Parathyroid adenoma (tissue), 2 donors: ENCODE measurements at regions not wholly inside any gene's neighbourhood (a gene's known extent, or its start where the extent isn't known, plus 50 kb on each side); places are given as distances from the start of the nearest gene placed in this dataset.

Experiments used
- H2AFZ ChIP-seq: fragments of 300-600 bp; sonication (generic); one replicate; pipeline ENCODE4 v1.7.0; 2017; ENCODE audit warnings: antibody characterized with exemption, mild to moderate bottlenecking
- H3K27ac ChIP-seq: fragments of 300-600 bp; sonication (generic); one replicate; pipeline ENCODE4 v1.7.0; 2017
- H3K27me3 ChIP-seq: fragments of 300-600 bp; sonication (generic); one replicate; pipeline ENCODE4 v1.7.0; 2017; ENCODE audit warnings: low read length; ENCODE audit not compliant: control insufficient read depth, insufficient read depth
- H3K36me3 ChIP-seq: fragments of 300-600 bp; sonication (generic); one replicate; pipeline ENCODE4 v1.7.0; 2017; ENCODE audit warnings: low read length; ENCODE audit not compliant: control insufficient read depth, insufficient read depth
- H3K4me1 ChIP-seq: fragments of 300-600 bp; sonication (generic); one replicate; pipeline ENCODE4 v1.7.0; 2017; ENCODE audit warnings: control low read depth
- H3K4me2 ChIP-seq: fragments of 300-600 bp; sonication (generic); one replicate; pipeline ENCODE4 v1.7.0; 2017; ENCODE audit warnings: low read length
- H3K4me3 ChIP-seq: fragments of 300-600 bp; sonication (generic); one replicate; pipeline ENCODE4 v1.7.0; 2017; ENCODE audit warnings: low read depth, low read length
- H3K79me2 ChIP-seq: fragments of 300-600 bp; sonication (generic); one replicate; pipeline ENCODE4 v1.7.0; 2017; ENCODE audit warnings: control low read depth
- H3K9ac ChIP-seq: fragments of 300-600 bp; sonication (generic); one replicate; pipeline ENCODE4 v1.7.0; 2017; ENCODE audit warnings: mild to moderate bottlenecking
- H3K9me3 ChIP-seq: fragments of 300-600 bp; sonication (generic); one replicate; pipeline ENCODE4 v1.7.0; 2017; ENCODE audit warnings: low read length; ENCODE audit not compliant: control insufficient read depth
- TF ChIP-seq, protein P1 (sequence below): fragments of 300-600 bp; sonication (generic); IDR thresholded peaks from one replicate; pipeline ENCODE4 v1.7.0; 2017; ENCODE audit warnings: antibody characterized with exemption, mild to moderate bottlenecking
- donor health status: primary hyperparathyroidism.

DNA sequence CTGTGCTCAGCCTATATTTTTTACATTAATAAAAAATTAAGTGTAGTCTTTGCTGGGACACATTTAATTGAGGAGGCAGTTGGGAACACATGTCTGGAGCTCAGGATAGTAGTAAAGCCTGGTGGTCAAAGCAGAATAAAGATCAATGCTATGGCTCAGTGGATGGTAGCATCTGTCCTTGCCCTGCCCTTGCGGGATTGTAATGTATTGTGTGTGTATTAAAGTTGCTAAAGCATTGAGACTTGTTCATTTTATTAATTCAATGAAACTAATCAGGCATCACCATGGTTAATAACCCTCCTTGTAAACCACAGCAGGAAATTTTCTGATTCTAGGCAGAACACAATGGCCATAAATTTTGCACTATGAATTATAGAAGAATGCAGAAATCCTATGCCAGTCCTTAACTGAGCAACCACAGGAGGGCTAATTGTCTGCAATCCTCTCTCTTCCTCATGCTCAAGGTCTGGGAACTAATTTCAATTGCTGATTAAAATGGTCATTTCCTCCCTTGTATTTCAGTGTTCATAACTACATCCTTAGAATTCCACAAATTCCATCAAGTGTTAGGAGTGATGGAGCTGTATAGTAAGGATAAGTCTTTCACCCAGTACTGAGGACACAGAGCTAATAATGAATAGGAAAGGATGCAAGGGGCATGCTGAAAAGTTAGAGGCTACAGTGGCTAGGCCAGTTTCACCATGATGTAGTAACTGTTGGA lies 403.2 kb upstream of the DDI1 start:
- Histone ChIP-seq H3K4me3 (no peak overlapping the region), H3K4me2 (no peak overlapping the region), H3K9ac (no peak overlapping the region), H3K9me3 (no peaks in the 10 kb centered on the region), H2AFZ (no peak overlapping the region), H3K27me3 (no peaks in the 10 kb centered on the region), H3K79me2 (no peaks in the 10 kb centered on the region), H3K36me3 (no peaks in the 10 kb centered on the region), H3K4me1 (no peaks in the 10 kb centered on the region), H3K27ac (no peak overlapping the region)
- TF ChIP-seq, protein P1, sequence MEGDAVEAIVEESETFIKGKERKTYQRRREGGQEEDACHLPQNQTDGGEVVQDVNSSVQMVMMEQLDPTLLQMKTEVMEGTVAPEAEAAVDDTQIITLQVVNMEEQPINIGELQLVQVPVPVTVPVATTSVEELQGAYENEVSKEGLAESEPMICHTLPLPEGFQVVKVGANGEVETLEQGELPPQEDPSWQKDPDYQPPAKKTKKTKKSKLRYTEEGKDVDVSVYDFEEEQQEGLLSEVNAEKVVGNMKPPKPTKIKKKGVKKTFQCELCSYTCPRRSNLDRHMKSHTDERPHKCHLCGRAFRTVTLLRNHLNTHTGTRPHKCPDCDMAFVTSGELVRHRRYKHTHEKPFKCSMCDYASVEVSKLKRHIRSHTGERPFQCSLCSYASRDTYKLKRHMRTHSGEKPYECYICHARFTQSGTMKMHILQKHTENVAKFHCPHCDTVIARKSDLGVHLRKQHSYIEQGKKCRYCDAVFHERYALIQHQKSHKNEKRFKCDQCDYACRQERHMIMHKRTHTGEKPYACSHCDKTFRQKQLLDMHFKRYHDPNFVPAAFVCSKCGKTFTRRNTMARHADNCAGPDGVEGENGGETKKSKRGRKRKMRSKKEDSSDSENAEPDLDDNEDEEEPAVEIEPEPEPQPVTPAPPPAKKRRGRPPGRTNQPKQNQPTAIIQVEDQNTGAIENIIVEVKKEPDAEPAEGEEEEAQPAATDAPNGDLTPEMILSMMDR = no peak

DNA sequence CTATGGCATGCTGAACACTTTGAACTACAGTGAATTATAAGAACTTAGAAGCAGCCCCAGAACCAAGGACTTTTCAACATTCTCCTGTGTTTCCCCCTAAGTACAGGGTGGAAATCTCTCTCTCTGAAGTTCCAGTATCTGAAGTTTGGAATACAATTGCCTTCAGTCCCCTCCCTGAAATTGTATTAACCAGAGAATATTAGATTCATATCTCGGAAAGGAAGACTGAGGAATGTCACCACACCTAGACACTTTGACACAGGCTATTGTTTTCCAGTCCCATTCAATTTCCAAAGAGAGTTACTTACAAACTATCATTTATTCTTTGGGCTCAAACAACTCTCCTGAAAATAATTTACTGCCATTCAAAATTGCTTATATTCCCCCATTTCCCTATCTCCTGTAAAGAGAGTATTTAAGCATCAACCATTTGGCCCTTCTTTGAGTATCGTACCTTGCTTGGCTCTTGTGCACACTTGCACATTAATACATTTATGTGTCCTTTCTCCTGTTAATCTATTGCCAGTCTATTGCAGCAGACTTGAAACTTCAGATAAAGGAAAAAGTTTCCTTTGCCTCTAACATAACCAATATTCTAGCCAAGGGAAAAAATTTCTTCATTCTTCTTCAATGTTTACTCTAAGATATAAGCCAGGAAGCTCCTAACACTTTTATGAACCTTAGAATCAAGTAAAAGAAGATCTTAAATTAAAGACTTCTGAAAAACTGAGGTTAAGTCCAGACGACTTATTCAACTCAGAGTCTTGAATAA lies 402.4 kb upstream of the DDI1 start:
- Histone ChIP-seq H3K9me3 (no peaks in the 10 kb centered on the region), H3K9ac (no peak overlapping the region)
- TF ChIP-seq, protein P1 = no peak

DNA sequence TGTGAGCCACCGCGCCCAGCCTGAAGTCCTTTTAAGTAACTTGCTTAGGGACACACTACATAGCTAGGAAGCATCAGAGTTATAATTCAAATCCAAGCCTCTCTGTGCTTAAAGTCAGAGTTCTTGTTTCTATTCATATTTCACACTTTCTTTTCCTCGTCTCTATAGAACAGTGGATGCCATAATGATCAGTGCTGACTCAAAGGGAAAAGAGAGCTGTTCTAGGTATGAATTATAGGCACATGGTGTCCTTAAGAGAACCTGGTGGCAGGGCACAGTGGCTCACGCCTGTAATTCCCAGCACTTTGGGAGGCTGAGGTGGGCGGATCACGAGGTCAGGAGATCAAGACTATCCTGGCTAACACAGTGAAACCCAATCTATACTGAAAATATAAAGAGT lies 400.2 kb upstream of the DDI1 start:
- no peaks in the 10 kb centered on the region for H3K9me3 ChIP-seq
- no peak overlapping the region for H3K9ac ChIP-seq
- H3K36me3 ChIP-seq = no peaks in the 10 kb centered on the region
- no peak overlapping the region for H2AFZ ChIP-seq
- no peaks in the 10 kb centered on the region for H3K27me3 ChIP-seq
- no peaks in the 10 kb centered on the region for H3K4me1 ChIP-seq
- no peak overlapping the region for H3K27ac ChIP-seq
- no peak overlapping the region for H3K4me3 ChIP-seq
- no peaks in the 10 kb centered on the region for H3K79me2 ChIP-seq
- TF ChIP-seq, protein P1 = no peak
- H3K4me2 ChIP-seq = no peak overlapping the region

More for the DNA sequence above, 402.4 kb upstream of the DDI1 start:
- H3K27ac ChIP-seq = no peak overlapping the region
- no peaks in the 10 kb centered on the region for H3K4me1 ChIP-seq
- no peak overlapping the region for H3K4me3 ChIP-seq
- no peaks in the 10 kb centered on the region for H3K27me3 ChIP-seq
- H3K36me3 ChIP-seq = no peaks in the 10 kb centered on the region
- no peak overlapping the region for H3K4me2 ChIP-seq
- no peaks in the 10 kb centered on the region for H3K79me2 ChIP-seq
- H2AFZ ChIP-seq = no peak overlapping the region

DNA sequence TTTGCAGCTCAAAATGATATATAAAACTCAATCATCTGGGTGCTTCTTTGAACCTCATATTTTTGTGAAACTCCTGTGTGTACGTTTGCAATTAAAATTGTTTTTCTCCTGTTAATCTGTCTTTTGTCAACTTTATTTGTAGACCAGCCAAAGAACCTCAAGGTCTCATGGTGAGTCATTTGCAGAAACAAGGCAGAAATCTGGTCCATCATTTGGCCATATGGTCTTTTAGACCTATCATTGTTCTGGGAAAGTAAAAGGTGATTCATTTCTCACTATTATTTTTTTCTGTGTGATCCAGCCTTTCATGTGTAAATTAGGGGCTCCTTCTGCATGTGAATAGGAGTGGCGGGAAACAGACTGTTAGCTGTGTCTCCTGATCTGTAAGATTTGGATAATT lies 399.1 kb upstream of the DDI1 start:
- H3K4me3 ChIP-seq = no peak overlapping the region
- H3K4me1 ChIP-seq = no peaks in the 10 kb centered on the region
- no peaks in the 10 kb centered on the region for H3K27me3 ChIP-seq
- no peaks in the 10 kb centered on the region for H3K9me3 ChIP-seq
- no peaks in the 10 kb centered on the region for H3K79me2 ChIP-seq
- H3K4me2 ChIP-seq = no peak overlapping the region
- H3K36me3 ChIP-seq = no peaks in the 10 kb centered on the region
- H2AFZ ChIP-seq = no peak overlapping the region
- TF ChIP-seq, protein P1 = no peak
- H3K27ac ChIP-seq = no peak overlapping the region
- no peak overlapping the region for H3K9ac ChIP-seq
